ENCODE measurements at regions not wholly inside any gene's neighbourhood (a gene's known extent, or its start where the extent isn't known, plus 50 kb on each side); places are given as distances from the start of the nearest gene placed in this dataset.
"Not testable (repeated sequence)": the region's sequence is repeated elsewhere in the genome, so short reads cannot be mapped to it uniquely, and the experiment has no call there.

DNA sequence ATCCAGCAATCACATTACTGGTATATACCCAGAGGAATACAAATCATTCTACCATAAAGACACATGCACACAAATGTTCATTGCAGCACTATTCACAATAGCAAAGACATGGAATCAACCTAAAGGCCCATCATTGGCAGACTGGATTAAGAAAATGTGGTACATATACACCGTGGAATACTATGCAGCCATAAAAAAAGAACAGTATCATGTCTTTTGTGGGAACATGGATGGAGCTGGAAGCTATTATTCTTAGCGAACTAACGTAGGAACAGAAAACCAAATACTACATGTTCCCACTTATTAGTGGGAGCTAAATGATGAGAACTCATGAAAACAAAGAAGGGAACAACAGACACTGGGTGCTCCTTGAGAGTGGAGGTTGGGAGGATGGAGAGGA is 60.9 kb downstream of the PGRMC1 start:
- H3K9me3 ChIP-seq (ENCODE audit: control insufficient read depth, low read depth, low read length); H3K4me3 ChIP-seq (ENCODE audit: low read length); H3K27ac ChIP-seq (ENCODE audit: low read length): not testable (repeated sequence)

DNA sequence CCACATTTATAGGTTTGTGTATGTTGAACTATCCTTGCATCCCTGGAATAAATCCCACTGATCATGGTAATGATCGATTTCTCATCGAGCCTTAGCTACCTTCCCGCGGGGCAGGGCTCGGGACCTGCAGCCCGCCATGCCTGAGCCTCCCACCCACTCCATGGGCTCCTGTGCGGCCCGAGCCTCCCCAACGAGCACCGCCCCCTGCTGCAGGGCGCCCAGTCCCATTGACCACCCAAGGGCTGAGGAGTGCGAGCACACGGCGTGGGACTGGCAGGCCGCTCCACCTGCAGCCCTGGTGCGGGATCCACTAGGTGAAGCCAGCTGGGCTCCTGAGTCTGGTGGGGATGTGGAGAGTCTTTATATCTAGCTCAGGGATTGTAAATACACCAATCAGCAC is 63.7 kb downstream of the PGRMC1 start:
- H3K27ac ChIP-seq (ENCODE audit: low read length); H3K4me3 ChIP-seq (ENCODE audit: low read length); H3K27me3 ChIP-seq (ENCODE audit: control insufficient read depth, insufficient read depth, low read length); H3K36me3 ChIP-seq (ENCODE audit: control insufficient read depth, insufficient read depth, low read length); H3K9me3 ChIP-seq (ENCODE audit: control insufficient read depth, low read depth, low read length); H3K4me1 ChIP-seq (ENCODE audit: control insufficient read depth, insufficient read depth, low read length); DNase-seq: not testable (repeated sequence)
- no CpG with 5 or more reads among the region's 16 CpGs for WGBS (ENCODE audit: insufficient coverage, low lambda C conversion rate)

More for the DNA sequence above, 60.9 kb downstream of the PGRMC1 start:
- not testable (repeated sequence) for H3K27me3 ChIP-seq (ENCODE audit: control insufficient read depth, insufficient read depth, low read length); DNase-seq; H3K4me1 ChIP-seq (ENCODE audit: control insufficient read depth, insufficient read depth, low read length); H3K36me3 ChIP-seq (ENCODE audit: control insufficient read depth, insufficient read depth, low read length)
- no CpG with 5 or more reads among the region's 3 CpGs for WGBS (ENCODE audit: insufficient coverage, low lambda C conversion rate)

DNA sequence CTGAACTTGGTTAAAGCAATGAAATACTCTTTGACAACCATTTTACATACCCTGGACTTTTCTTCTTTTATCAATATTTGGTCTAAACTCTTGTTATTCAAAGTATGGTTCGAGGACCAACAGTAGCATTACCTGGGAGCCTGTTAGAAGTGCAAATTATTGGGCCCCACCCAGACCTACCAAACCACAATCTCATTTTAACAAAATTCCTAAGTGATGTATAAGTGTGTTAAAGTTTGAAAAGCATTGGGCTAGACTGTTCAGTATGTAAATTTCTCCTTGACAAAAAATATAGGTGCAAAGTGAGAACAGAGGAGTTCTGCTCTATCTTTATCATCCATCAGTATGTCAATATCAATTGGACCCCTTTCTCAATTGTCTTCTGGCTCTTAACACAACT is 67.1 kb downstream of the PGRMC1 start:
- H3K4me3 ChIP-seq (ENCODE audit: low read length), result no peak overlapping the region
- no peaks in the 10 kb centered on the region for H3K36me3 ChIP-seq (ENCODE audit: control insufficient read depth, insufficient read depth, low read length)
- DNase-seq, result no peak
- WGBS (ENCODE audit: insufficient coverage, low lambda C conversion rate), result no CpG with 5 or more reads among the region's 1 CpG
- H3K4me1 ChIP-seq (ENCODE audit: control insufficient read depth, insufficient read depth, low read length), result no peaks in the 10 kb centered on the region
- no peaks in the 10 kb centered on the region for H3K27me3 ChIP-seq (ENCODE audit: control insufficient read depth, insufficient read depth, low read length)
- H3K9me3 ChIP-seq (ENCODE audit: control insufficient read depth, low read depth, low read length), result no peaks in the 10 kb centered on the region
- H3K27ac ChIP-seq (ENCODE audit: low read length), result no peak overlapping the region

DNA sequence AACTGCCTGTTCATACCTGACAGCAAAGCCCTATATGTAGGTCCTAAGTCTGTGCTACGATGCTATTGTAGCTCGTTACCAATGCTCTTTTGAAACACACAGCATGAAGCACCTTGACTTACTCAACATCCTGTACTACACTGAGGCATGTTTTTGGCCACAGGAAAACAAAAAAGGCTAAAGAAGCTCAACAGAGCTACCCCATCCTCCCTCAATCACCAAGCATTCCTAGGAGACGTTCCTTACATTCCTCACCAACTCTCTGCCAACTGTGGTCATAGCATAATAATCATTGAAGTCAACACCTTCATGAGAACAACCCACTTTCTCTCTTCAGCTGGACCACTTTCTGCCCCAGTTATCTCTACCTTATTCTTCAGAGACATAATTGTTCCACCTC is 73.7 kb upstream of the SLC25A43 start:
- DNase-seq, result no peak
- Histone ChIP-seq H3K4me3 (ENCODE audit: low read length) (no peak overlapping the region), H3K4me1 (ENCODE audit: control insufficient read depth, insufficient read depth, low read length) (no peaks in the 10 kb centered on the region), H3K27me3 (ENCODE audit: control insufficient read depth, insufficient read depth, low read length) (no peaks in the 10 kb centered on the region), H3K27ac (ENCODE audit: low read length) (no peak overlapping the region), H3K36me3 (ENCODE audit: control insufficient read depth, insufficient read depth, low read length) (no peaks in the 10 kb centered on the region), H3K9me3 (ENCODE audit: control insufficient read depth, low read depth, low read length) (no peaks in the 10 kb centered on the region)
- WGBS (ENCODE audit: insufficient coverage, low lambda C conversion rate), result no CpG with 5 or more reads among the region's 3 CpGs

DNA sequence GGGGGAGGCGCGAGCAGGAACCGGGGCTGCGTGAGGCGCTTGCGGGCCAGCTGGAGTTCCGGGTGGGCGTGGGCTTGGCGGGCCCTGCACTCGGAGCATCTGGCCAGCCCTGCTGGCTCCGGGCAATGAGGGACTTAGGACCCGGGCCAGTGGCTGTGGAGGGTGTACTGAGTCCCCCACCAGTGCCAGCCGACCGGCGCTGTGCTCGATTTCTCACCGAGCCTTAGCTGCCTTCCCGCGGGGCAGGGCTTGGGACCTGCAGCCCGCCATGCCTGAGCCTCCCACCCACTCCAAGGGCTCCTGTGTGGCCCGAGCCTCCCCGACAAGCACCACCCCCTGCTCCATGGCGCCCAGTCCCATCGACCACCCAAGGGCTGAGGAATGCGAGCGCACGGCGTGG is 67.3 kb upstream of the SLC25A43 start:
- H3K36me3 ChIP-seq (ENCODE audit: control insufficient read depth, insufficient read depth, low read length); H3K4me3 ChIP-seq (ENCODE audit: low read length); DNase-seq; H3K4me1 ChIP-seq (ENCODE audit: control insufficient read depth, insufficient read depth, low read length); H3K9me3 ChIP-seq (ENCODE audit: control insufficient read depth, low read depth, low read length); H3K27ac ChIP-seq (ENCODE audit: low read length); H3K27me3 ChIP-seq (ENCODE audit: control insufficient read depth, insufficient read depth, low read length): not testable (repeated sequence)
- WGBS (ENCODE audit: insufficient coverage, low lambda C conversion rate), result no CpG with 5 or more reads among the region's 28 CpGs

DNA sequence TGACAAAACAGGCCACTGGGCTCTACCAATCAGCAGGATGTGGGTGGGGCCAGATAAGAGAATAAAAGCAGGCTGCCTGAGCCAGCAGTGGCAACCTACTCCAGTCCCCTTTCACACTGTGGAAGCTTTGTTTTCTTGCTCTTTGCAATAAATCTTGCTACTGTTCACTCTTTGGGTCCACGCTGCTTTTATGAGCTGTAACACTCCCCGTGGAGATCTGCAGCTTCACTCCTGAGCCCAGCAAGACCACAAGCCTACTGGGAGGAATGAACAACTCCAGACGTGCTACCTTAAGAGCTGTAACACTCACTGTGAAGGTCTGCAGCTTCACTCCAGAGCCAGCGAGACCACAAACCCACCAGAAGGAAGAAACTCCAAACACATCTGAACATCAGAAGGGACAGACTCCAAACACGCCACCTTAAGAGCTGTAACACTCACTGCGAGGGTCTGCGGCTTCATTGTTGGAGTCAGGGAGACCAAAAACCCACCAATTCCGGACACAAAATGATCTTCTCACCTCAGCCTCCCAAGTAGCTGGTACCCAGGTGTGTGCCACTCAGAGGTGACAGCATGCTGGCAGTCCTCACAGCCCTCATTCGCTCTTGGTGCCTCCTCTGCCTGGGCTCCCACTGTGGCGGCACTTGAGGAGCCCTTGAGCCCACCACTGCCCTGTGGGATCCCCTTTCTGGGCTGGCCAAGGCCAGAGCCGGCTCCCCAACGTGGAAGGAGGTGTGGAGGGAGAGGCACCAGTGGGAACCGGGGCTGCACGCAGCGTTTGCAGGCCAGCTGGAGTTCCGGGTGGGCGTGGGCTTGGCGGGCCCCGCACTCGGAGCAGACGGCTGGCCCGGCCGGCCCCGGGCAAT is 66.0 kb upstream of the SLC25A43 start:
- no CpG with 5 or more reads among the region's 24 CpGs for WGBS (ENCODE audit: insufficient coverage, low lambda C conversion rate)
- not testable (repeated sequence) for H3K4me3 ChIP-seq (ENCODE audit: low read length); H3K4me1 ChIP-seq (ENCODE audit: control insufficient read depth, insufficient read depth, low read length); DNase-seq; H3K36me3 ChIP-seq (ENCODE audit: control insufficient read depth, insufficient read depth, low read length); H3K9me3 ChIP-seq (ENCODE audit: control insufficient read depth, low read depth, low read length); H3K27me3 ChIP-seq (ENCODE audit: control insufficient read depth, insufficient read depth, low read length); H3K27ac ChIP-seq (ENCODE audit: low read length)

DNA sequence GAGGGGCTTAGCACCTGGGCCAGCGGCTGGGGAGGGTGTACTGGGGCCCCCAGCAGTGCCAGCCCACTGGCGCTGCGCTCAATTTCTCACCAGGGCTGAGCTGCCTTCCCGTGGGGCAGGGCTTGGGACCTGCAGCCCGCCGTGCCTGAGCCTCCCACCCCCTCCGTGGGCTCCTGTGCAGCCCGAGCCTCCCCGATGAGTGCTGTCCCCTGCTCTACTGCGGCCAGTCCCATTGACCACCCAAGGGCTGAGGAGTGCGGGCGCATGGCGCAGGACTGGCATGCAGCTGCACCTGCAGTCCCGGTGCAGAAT is 65.5 kb upstream of the SLC25A43 start:
- H3K9me3 ChIP-seq (ENCODE audit: control insufficient read depth, low read depth, low read length); DNase-seq; H3K27me3 ChIP-seq (ENCODE audit: control insufficient read depth, insufficient read depth, low read length); H3K4me1 ChIP-seq (ENCODE audit: control insufficient read depth, insufficient read depth, low read length); H3K4me3 ChIP-seq (ENCODE audit: low read length); H3K27ac ChIP-seq (ENCODE audit: low read length); H3K36me3 ChIP-seq (ENCODE audit: control insufficient read depth, insufficient read depth, low read length): not testable (repeated sequence)
- WGBS (ENCODE audit: insufficient coverage, low lambda C conversion rate), result no CpG with 5 or more reads among the region's 14 CpGs

DNA sequence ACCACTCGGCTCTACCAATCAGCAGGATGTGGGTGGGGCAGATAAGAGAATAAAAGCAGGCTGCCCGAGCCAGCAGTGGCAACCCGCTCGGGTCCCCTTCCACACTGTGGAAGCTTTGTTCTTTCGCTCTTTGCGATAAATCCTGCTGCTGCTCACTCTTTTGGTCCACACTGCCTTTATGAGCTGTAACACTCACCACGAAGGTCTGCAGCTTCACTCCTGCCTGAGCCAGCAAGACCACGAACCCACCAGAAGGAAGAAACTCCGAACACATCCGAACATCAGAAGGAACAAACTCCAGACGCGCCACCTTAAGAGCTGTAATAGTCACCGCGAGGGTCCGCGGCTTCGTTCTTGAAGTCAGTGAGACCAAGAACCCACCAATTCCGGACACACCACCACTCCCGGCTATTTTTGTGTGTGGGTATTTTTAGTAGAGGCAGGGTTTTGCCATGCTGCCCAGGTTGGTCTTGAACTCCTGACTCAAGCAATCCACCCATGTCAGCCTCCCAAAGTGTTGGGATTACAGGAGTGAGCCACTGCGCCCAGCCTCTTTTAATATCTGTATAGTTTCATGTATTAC is 64.6 kb upstream of the SLC25A43 start:
- not testable (repeated sequence) for DNase-seq; H3K4me1 ChIP-seq (ENCODE audit: control insufficient read depth, insufficient read depth, low read length); H3K27me3 ChIP-seq (ENCODE audit: control insufficient read depth, insufficient read depth, low read length); H3K9me3 ChIP-seq (ENCODE audit: control insufficient read depth, low read depth, low read length); H3K36me3 ChIP-seq (ENCODE audit: control insufficient read depth, insufficient read depth, low read length); H3K27ac ChIP-seq (ENCODE audit: low read length); H3K4me3 ChIP-seq (ENCODE audit: low read length)
- no CpG with 5 or more reads among the region's 20 CpGs for WGBS (ENCODE audit: insufficient coverage, low lambda C conversion rate)

DNA sequence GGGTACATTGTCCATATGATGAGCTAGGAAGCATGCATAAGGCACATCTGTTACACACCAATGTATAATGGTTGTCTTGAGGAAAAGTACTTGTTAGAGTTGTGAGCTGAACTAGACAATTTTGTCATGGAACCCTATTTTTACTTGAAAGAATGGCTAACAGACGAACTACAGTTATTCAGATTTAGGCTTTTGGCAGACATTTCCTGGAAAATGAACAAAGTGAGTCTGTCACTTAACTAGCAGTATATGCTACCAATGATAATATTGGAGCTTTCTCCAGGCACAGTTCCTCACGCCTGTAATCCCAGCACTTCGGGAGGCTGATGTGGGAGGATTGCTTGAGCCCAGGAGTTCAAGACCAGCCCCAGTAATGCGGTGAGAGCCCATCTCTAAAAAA is 61.9 kb upstream of the SLC25A43 start:
- no peak overlapping the region for H3K4me3 ChIP-seq (ENCODE audit: low read length)
- no peaks in the 10 kb centered on the region for H3K9me3 ChIP-seq (ENCODE audit: control insufficient read depth, low read depth, low read length)
- H3K27ac ChIP-seq (ENCODE audit: low read length), result no peak overlapping the region
- no peak for DNase-seq
- H3K27me3 ChIP-seq (ENCODE audit: control insufficient read depth, insufficient read depth, low read length), result no peaks in the 10 kb centered on the region
- no peaks in the 10 kb centered on the region for H3K36me3 ChIP-seq (ENCODE audit: control insufficient read depth, insufficient read depth, low read length)
- no peaks in the 10 kb centered on the region for H3K4me1 ChIP-seq (ENCODE audit: control insufficient read depth, insufficient read depth, low read length)
- no CpG with 5 or more reads among the region's 4 CpGs for WGBS (ENCODE audit: insufficient coverage, low lambda C conversion rate)

DNA sequence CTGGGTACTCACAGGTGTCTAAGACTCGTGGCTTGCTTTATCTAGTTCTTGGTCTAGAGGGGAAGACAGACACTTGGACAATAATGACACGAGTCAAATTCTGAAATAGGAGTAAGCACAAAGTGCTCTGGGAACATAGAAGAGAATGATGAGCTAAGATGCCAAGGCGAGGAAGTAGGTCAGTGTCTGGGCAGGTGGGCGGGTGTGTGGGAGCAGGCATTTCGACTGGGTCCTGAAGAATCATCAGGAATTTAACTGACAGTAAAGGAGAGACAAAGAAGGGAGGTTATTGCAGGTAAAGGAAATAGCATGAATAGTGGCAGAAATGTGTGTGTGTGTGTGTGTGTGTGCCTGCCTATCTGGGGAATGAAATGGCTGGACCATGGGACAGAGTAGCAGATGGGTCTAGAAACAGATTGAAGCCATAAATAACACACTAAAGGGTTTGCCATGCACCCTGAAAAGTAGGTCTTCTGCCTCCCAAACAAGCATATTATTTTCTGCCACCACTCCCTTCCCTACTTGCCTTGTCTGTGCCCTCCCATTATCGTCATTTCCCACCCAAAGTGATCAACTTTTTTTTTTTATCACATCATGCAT is 58.4 kb upstream of the SLC25A43 start:
- H3K36me3 ChIP-seq (ENCODE audit: control insufficient read depth, insufficient read depth, low read length), result no peaks in the 10 kb centered on the region
- WGBS (ENCODE audit: insufficient coverage, low lambda C conversion rate), result no CpG with 5 or more reads among the region's 6 CpGs
- H3K27me3 ChIP-seq (ENCODE audit: control insufficient read depth, insufficient read depth, low read length), result no peaks in the 10 kb centered on the region
- no peak overlapping the region for H3K27ac ChIP-seq (ENCODE audit: low read length)
- no peak for DNase-seq
- no peaks in the 10 kb centered on the region for H3K4me1 ChIP-seq (ENCODE audit: control insufficient read depth, insufficient read depth, low read length)
- H3K9me3 ChIP-seq (ENCODE audit: control insufficient read depth, low read depth, low read length), result no peaks in the 10 kb centered on the region
- H3K4me3 ChIP-seq (ENCODE audit: low read length), result no peak overlapping the region

DNA sequence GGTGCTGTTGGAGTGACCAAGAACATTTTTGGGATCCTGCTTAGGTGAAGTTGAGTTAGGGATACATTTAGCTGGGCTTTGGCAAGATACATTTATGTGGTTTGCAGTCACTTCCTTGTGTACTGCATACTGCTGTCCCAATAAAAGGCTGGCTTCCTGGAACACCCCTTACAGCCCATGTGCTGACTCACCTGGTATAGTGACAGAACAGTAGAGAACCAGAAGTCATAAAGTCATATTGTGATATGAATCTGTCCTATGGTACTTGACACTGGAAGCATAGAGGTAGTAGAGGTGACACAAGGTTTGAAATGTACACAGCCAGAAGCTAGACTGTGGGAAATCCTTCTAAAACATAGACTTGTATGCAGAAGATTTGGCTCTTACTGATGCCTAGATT is 55.3 kb upstream of the SLC25A43 start:
- Histone ChIP-seq H3K36me3 (ENCODE audit: control insufficient read depth, insufficient read depth, low read length) (no peaks in the 10 kb centered on the region), H3K4me3 (ENCODE audit: low read length) (no peak overlapping the region), H3K27me3 (ENCODE audit: control insufficient read depth, insufficient read depth, low read length) (no peaks in the 10 kb centered on the region), H3K4me1 (ENCODE audit: control insufficient read depth, insufficient read depth, low read length) (no peaks in the 10 kb centered on the region), H3K9me3 (ENCODE audit: control insufficient read depth, low read depth, low read length) (no peaks in the 10 kb centered on the region), H3K27ac (ENCODE audit: low read length) (no peak overlapping the region)
- peak; percentile 54 to 78 for DNase-seq
